ENCODE measurements at regions not wholly inside any gene's neighbourhood (a gene's known extent, or its start where the extent isn't known, plus 50 kb on each side); places are given as distances from the start of the nearest gene placed in this dataset.

DNA sequence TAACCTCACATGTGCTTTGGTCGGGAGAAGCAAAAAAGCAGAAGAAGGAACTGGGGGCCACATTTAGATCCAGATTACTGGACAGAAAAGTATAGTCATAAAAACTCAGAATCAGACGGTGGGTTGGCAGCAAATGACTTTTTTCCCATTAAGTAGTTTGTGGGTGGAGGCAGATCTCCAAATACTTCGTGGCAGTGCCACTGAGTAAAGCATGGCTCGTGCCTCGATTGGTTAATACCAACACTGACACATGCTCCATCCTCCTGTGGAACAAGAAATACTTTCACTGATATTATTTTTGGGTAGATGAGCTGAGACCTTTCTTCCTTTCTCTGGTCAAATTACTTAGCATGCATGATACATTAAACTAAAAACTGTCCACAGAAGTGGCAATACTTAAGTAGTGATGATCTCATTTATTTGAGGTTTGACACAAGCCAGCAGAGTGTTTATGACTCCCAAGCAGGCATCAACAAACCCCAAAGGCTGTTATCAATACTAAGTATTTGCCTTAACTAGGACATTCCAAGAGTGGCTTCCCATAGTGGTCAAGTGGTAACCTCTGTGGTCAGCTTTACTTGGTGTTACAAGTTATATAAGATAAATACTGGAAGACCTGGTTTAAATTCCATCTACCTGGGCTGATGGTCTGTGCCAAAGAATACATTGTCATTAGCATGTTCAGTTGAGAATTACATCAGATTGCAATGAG, 500.0 kb upstream of the RUNX1 start:
- Histone ChIP-seq H3K36me3 (ENCODE audit: control insufficient read depth, insufficient read depth, low read length) (no peaks in the 10 kb centered on the region), H3K9me3 (replicated peaks; ENCODE audit: control insufficient read depth, low read depth, low read length) (no peaks in the 10 kb centered on the region), H3K4me3 (ENCODE audit: low read length) (no peak overlapping the region), H3K4me1 (ENCODE audit: control insufficient read depth, insufficient read depth, low read length) (no peaks in the 10 kb centered on the region), H3K27ac (ENCODE audit: low read length) (no peak overlapping the region), H3K27me3 (ENCODE audit: control insufficient read depth, insufficient read depth, low read length) (no peaks in the 10 kb centered on the region)
- 100% methylated on average over 1 of the region's 5 CpGs for WGBS (ENCODE audit: insufficient coverage)
- DNase-seq, result no peak

- no peak for DNase-seq
- Histone ChIP-seq H3K4me1 (ENCODE audit: control insufficient read depth, insufficient read depth, low read length) (no peaks in the 10 kb centered on the region), H3K27ac (ENCODE audit: low read length) (no peak overlapping the region), H3K27me3 (ENCODE audit: control insufficient read depth, insufficient read depth, low read length) (no peaks in the 10 kb centered on the region), H3K9me3 (replicated peaks; ENCODE audit: control insufficient read depth, low read depth, low read length) (no peaks in the 10 kb centered on the region), H3K4me3 (ENCODE audit: low read length) (no peak overlapping the region), H3K36me3 (ENCODE audit: control insufficient read depth, insufficient read depth, low read length) (no peaks in the 10 kb centered on the region)
- no CpG with 5 or more reads among the region's 7 CpGs for WGBS (ENCODE audit: insufficient coverage)
Observed at GRCh38 chr21:35547946-35548774, 499.1 kb upstream of the RUNX1 start.

GRCh38 chr21:35543746-35544145, 494.6 kb upstream of the RUNX1 start:
- Histone ChIP-seq H3K27ac (ENCODE audit: low read length) (no peak overlapping the region), H3K36me3 (ENCODE audit: control insufficient read depth, insufficient read depth, low read length) (no peaks in the 10 kb centered on the region), H3K4me1 (ENCODE audit: control insufficient read depth, insufficient read depth, low read length) (no peaks in the 10 kb centered on the region), H3K9me3 (replicated peaks; ENCODE audit: control insufficient read depth, low read depth, low read length) (no peaks in the 10 kb centered on the region), H3K4me3 (ENCODE audit: low read length) (no peak overlapping the region), H3K27me3 (ENCODE audit: control insufficient read depth, insufficient read depth, low read length) (no peaks in the 10 kb centered on the region)
- WGBS (ENCODE audit: insufficient coverage), result 100% methylated on average over 1 of the region's 5 CpGs
- DNase-seq, result no peak

GRCh38 chr21:35540950-35541638, 492.0 kb upstream of the RUNX1 start:
- WGBS (ENCODE audit: insufficient coverage), result 86% methylated on average over 3 of the region's 4 CpGs
- Histone ChIP-seq H3K27me3 (ENCODE audit: control insufficient read depth, insufficient read depth, low read length) (no peaks in the 10 kb centered on the region), H3K36me3 (ENCODE audit: control insufficient read depth, insufficient read depth, low read length) (no peaks in the 10 kb centered on the region), H3K9me3 (replicated peaks; ENCODE audit: control insufficient read depth, low read depth, low read length) (no peaks in the 10 kb centered on the region), H3K4me1 (ENCODE audit: control insufficient read depth, insufficient read depth, low read length) (no peaks in the 10 kb centered on the region), H3K4me3 (ENCODE audit: low read length) (no peak overlapping the region), H3K27ac (ENCODE audit: low read length) (no peak overlapping the region)
- DNase-seq, result no peak

DNA sequence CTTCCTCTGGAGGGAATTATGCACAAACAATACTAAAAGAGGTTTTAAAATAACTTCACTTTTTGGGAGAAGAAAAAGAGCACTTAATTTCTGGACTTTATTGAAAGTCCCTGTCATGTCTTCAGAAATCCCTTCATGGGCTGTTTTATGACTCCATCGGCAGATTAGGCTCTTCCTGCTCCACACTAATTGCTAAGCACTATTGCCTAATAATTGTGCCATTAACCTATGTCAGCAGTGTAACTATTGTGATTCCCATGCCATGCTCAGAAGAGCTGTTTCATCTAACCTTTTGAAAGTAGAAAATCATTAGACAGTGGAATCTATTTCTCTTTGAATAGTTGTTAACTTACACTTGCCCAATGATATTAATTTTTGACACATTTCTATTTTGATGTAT, 489.3 kb upstream of the RUNX1 start:
- Histone ChIP-seq H3K27me3 (ENCODE audit: control insufficient read depth, insufficient read depth, low read length) (no peaks in the 10 kb centered on the region), H3K4me1 (ENCODE audit: control insufficient read depth, insufficient read depth, low read length) (no peaks in the 10 kb centered on the region), H3K9me3 (replicated peaks; ENCODE audit: control insufficient read depth, low read depth, low read length) (peaks cover 2% of the 10 kb centered on the region), H3K36me3 (ENCODE audit: control insufficient read depth, insufficient read depth, low read length) (no peaks in the 10 kb centered on the region), H3K4me3 (ENCODE audit: low read length) (no peak overlapping the region), H3K27ac (ENCODE audit: low read length) (no peak overlapping the region)
- WGBS (ENCODE audit: insufficient coverage), result 20% methylated on average over 1 of the region's 1 CpG
- no peak for DNase-seq

GRCh38 chr21:35537604-35538003, 488.5 kb upstream of the RUNX1 start:
- no peak for DNase-seq

DNA sequence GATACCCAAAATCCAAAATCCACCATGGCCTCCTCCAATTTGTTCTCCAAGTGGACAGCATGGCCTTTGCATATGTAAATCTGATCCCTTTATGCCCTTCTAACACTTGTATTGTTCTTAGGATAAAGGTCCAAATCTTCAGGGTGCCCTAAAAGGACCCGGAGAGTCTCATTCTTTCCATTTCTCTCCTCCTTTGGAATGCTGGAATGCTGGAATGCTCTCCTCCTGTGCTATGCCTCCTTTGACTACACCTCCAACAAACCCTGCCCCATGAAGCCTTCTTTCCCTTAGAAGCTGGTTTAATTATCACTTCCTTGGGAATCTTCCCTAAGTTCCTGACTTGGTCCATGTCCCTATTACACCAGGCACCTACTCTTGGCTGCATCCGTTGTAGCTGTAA, 484.8 kb upstream of the RUNX1 start:
- Histone ChIP-seq H3K9me3 (replicated peaks; ENCODE audit: control insufficient read depth, low read depth, low read length) (peaks cover 2% of the 10 kb centered on the region), H3K4me1 (ENCODE audit: control insufficient read depth, insufficient read depth, low read length) (no peaks in the 10 kb centered on the region), H3K36me3 (ENCODE audit: control insufficient read depth, insufficient read depth, low read length) (no peaks in the 10 kb centered on the region), H3K4me3 (ENCODE audit: low read length) (no peak overlapping the region), H3K27ac (ENCODE audit: low read length) (no peak overlapping the region), H3K27me3 (ENCODE audit: control insufficient read depth, insufficient read depth, low read length) (no peaks in the 10 kb centered on the region)
- no CpG with 5 or more reads among the region's 2 CpGs for WGBS (ENCODE audit: insufficient coverage)
- DNase-seq, result no peak

More at GRCh38 chr21:35537604-35538003, 488.5 kb upstream of the RUNX1 start:
- WGBS (ENCODE audit: insufficient coverage), result 100% methylated on average over 1 of the region's 2 CpGs
- H3K27ac ChIP-seq (ENCODE audit: low read length), result no peak overlapping the region
- peaks cover 2% of the 10 kb centered on the region for H3K9me3 ChIP-seq (replicated peaks; ENCODE audit: control insufficient read depth, low read depth, low read length)
- no peak overlapping the region for H3K4me3 ChIP-seq (ENCODE audit: low read length)
- no peaks in the 10 kb centered on the region for H3K36me3 ChIP-seq (ENCODE audit: control insufficient read depth, insufficient read depth, low read length)
- no peaks in the 10 kb centered on the region for H3K27me3 ChIP-seq (ENCODE audit: control insufficient read depth, insufficient read depth, low read length)
- H3K4me1 ChIP-seq (ENCODE audit: control insufficient read depth, insufficient read depth, low read length), result no peaks in the 10 kb centered on the region

DNA sequence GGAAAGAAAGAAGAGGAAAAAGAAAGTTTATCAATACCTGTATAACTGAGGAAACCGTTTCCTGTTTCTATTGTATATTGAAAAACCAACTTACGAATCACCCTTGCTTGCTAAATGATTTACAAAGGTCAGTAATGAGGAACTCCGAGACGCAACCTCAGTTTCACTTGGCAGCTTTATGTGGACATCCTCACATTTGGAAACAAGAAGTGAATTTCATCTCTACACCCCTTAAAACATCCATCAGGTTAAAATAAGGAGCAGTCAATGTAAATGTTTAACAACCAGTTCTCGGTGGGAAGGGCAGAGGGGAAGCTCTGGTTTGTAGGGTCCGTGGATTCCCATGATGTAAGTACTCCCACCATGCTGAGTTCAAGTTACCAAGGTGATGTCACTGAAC, 481.7 kb upstream of the RUNX1 start:
- Histone ChIP-seq H3K4me1 (ENCODE audit: control insufficient read depth, insufficient read depth, low read length) (no peaks in the 10 kb centered on the region), H3K27me3 (ENCODE audit: control insufficient read depth, insufficient read depth, low read length) (no peaks in the 10 kb centered on the region), H3K36me3 (ENCODE audit: control insufficient read depth, insufficient read depth, low read length) (no peaks in the 10 kb centered on the region), H3K4me3 (ENCODE audit: low read length) (no peak overlapping the region), H3K9me3 (replicated peaks; ENCODE audit: control insufficient read depth, low read depth, low read length) (peaks cover under 1% of the 10 kb centered on the region), H3K27ac (ENCODE audit: low read length) (no peak overlapping the region)
- peak; percentile 35 for DNase-seq
- WGBS (ENCODE audit: insufficient coverage), result 72% methylated on average over 4 of the region's 6 CpGs

DNA sequence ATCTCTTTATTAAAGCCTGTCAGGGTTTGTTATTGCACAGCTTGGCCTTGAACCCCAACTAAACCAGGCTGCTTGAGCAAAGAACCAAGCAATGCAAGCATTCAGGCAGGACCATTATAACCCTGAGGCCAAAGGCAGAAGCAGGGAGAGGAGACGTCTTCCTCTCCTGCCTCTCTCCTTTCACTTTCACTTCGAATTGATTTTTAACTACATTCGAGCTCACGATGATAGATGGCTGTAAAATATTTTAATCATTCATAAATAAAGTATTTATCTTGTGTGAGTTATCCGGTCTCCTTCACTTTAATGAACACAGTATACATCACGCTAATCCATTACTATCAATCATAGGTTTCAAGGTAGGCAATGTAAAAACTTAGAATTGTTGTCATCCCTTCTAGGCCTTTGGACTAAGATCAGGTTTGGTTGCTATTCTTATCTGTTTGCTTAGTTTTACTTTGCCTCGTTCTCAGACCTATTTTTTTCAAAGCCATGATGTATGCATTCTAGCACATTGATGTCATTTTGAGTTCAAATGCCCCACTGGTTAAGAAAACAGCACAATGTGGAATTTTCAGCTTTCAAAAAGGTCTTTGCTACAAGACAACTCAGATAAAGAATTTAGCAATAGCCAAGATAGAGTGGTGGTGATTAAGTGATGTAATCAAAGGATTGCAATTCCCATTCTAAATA, 480.2 kb upstream of the RUNX1 start:
- WGBS (ENCODE audit: insufficient coverage), result no CpG with 5 or more reads among the region's 7 CpGs
- Histone ChIP-seq H3K27me3 (ENCODE audit: control insufficient read depth, insufficient read depth, low read length) (no peaks in the 10 kb centered on the region), H3K4me3 (ENCODE audit: low read length) (peak overlapping the region; percentile 6), H3K4me1 (ENCODE audit: control insufficient read depth, insufficient read depth, low read length) (no peaks in the 10 kb centered on the region), H3K27ac (ENCODE audit: low read length) (peak overlapping the region; percentile 60), H3K36me3 (ENCODE audit: control insufficient read depth, insufficient read depth, low read length) (no peaks in the 10 kb centered on the region), H3K9me3 (replicated peaks; ENCODE audit: control insufficient read depth, low read depth, low read length) (no peaks in the 10 kb centered on the region)
- DNase-seq, result peak; percentile 35
